K562 (cell line): ENCODE measurements at regions not wholly inside any gene's neighbourhood (a gene's known extent, or its start where the extent isn't known, plus 50 kb on each side); places are given as distances from the start of the nearest gene placed in this dataset.
A peak's percentile ranks its signal among the peaks of the same experiment; 100 is the strongest.

Experiments used
- ATAC-seq: fragments of 200-7000 bp; cut with Tn5 transposase; 3 replicates; pipeline ENCODE4 v1.9.1; 2020; ENCODE audit warnings: moderate library complexity
- BruUV-seq: library from RNA; stranded (reverse); fragments of 400-500 nt; replicated peaks from 2 replicates; lab custom pipeline; 2021; lab: Mats Ljungman, UMichigan
- CTCF ChIA-PET: fragments of 300-600 bp; formaldehyde crosslinking; extraction: SDS; loops from one replicate; lab custom pipeline; 2021; ENCODE audit warnings: low intra/inter-chr PET ratio; lab: Yijun Ruan, JAX
- POLR2A ChIA-PET: fragments of 300-600, 350-650 bp; sonication (Branson Sonifier 250); formaldehyde crosslinking; extraction: SDS; loops from one replicate; lab custom pipeline; 2021; ENCODE audit warnings: antibody characterized with exemption, inconsistent platforms; lab: Yijun Ruan, JAX
- DNase-seq, 4 experiments: peaks; one replicate each; pipeline versions ENCODE4 v3.0.0 to v3.0.0-alpha.2; 2011 to 2018; ENCODE audit warnings: low spot score in 3 of 4, mixed read lengths in 3 of 4; ENCODE audit errors: extremely low read depth in 1 of 4
- FAIRE-seq: peaks from 2 replicates; lab custom pipeline; 2011; peaks lifted over from hg19 to GRCh38; lab: Jason Lieb, UNC
- H2AFZ ChIP-seq: 2 replicates; pipeline ENCODE4 v1.6.0; 2011; ENCODE audit warnings: low read depth, low read length, control low read depth, inconsistent platforms
- H3K27ac ChIP-seq: fragments of 200-600 bp; 3 replicates; pipeline ENCODE4 v1.8.0; 2011; ENCODE audit warnings: low read depth, mild to moderate bottlenecking, control low read depth, inconsistent platforms, low read length, moderate library complexity, mixed read lengths; ENCODE audit errors: extremely low read depth
- H3K27me3 ChIP-seq, 2 experiments: fragments of 300-600 bp in 1 of 2; 2 replicates in 1 of 2; 3 replicates in 1 of 2; pipeline versions ENCODE4 v1.6.0 to v1.8.0; 2011; ENCODE audit warnings: inconsistent platforms in 2 of 2, low read length in 2 of 2, mild to moderate bottlenecking in 1 of 2, mixed read lengths in 1 of 2, moderate library complexity in 1 of 2; ENCODE audit not compliant: control insufficient read depth in 2 of 2, insufficient read depth in 2 of 2
- H3K36me3 ChIP-seq: fragments of 300-600 bp; 3 replicates; pipeline ENCODE4 v1.8.0; 2011; ENCODE audit warnings: mild to moderate bottlenecking, low read length, inconsistent platforms; ENCODE audit not compliant: control insufficient read depth, insufficient read depth
- H3K4me1 ChIP-seq, 2 experiments: fragments of 200-600 bp in 1 of 2; replicated peaks in 1 of 2; 2 replicates in 1 of 2; 3 replicates in 1 of 2; pipeline versions ENCODE4 v1.5.1 to v1.8.0; 2011; ENCODE audit warnings: inconsistent platforms in 2 of 2, low read length in 2 of 2, mild to moderate bottlenecking in 1 of 2, mixed read lengths in 1 of 2, moderate library complexity in 1 of 2; ENCODE audit not compliant: control insufficient read depth in 2 of 2, insufficient read depth in 2 of 2
- H3K4me2 ChIP-seq: 2 replicates; pipeline ENCODE4 v1.6.1; 2011; ENCODE audit warnings: low read length, control low read depth, inconsistent platforms, mixed read lengths; ENCODE audit not compliant: insufficient read depth
- H3K4me3 ChIP-seq: fragments of 200-600 bp; sonication (generic), shearing (Covaris generic); 2 replicates; pipeline ENCODE4 v1.5.1; 2016; ENCODE audit warnings: control low read depth, inconsistent platforms
- H3K79me2 ChIP-seq: fragments of 200-600 bp; 3 replicates; pipeline ENCODE4 v1.8.0; 2011; ENCODE audit warnings: low read length, inconsistent platforms; ENCODE audit not compliant: control insufficient read depth, insufficient read depth
- H3K9ac ChIP-seq, 2 experiments: 2 replicates each; pipeline versions ENCODE4 v1.6.0 to v1.6.1; 2011; ENCODE audit warnings: low read depth in 2 of 2, low read length in 2 of 2, control low read depth in 1 of 2, inconsistent platforms in 1 of 2, mild to moderate bottlenecking in 1 of 2, mixed read lengths in 1 of 2; ENCODE audit not compliant: insufficient read depth in 1 of 2
- H3K9me1 ChIP-seq: one replicate; pipeline ENCODE4 v1.6.0; 2011; ENCODE audit warnings: inconsistent platforms, mild to moderate bottlenecking, low read length, moderate library complexity; ENCODE audit not compliant: control insufficient read depth, insufficient read depth
- H3K9me3 ChIP-seq: replicated peaks from 2 replicates; pipeline ENCODE4 v1.5.1; 2011; ENCODE audit warnings: low read depth, low read length, inconsistent platforms; ENCODE audit not compliant: control insufficient read depth, insufficient read depth
- H4K20me1 ChIP-seq: replicated peaks from 2 replicates; pipeline ENCODE4 v1.6.1; 2011; ENCODE audit warnings: low read length, inconsistent platforms, mixed read lengths; ENCODE audit not compliant: control insufficient read depth, insufficient read depth
- EP400 ChIP-seq: fragments of 450-650 bp; IDR thresholded peaks from 2 replicates; pipeline ENCODE4 v1.6.1; 2017; ENCODE audit warnings: antibody characterized with exemption, mild to moderate bottlenecking, moderate library complexity
- ZBTB11 ChIP-seq, 3 experiments: fragments of 200-800 bp in 1 of 3; fragments of 250-450 bp in 1 of 3; fragments of 450-650 bp in 1 of 3; sonication (Bioruptor Pico) in 1 of 3; sonication (Bioruptor generic) in 1 of 3; formaldehyde crosslinking in 1 of 3; IDR thresholded peaks; 2 replicates each; pipeline versions ENCODE4 v1.6.1 to v1.8.0; 2016 to 2022; ENCODE audit warnings: mild to moderate bottlenecking in 2 of 3, missing genetic modification characterization in 2 of 3, missing compliant biosample characterization in 1 of 3, moderate library complexity in 1 of 3
- WGBS: fragments of 100-300 bp; shearing (Covaris generic); methylation state at CpG from one replicate; pipeline ENCODE4 v1.1.6; 2016; ENCODE audit warnings: low coverage, mixed read lengths; ENCODE audit not compliant: insufficient coverage; ENCODE audit errors: missing lambda C conversion rate; 5-methylcytosine and 5-hydroxymethylcytosine counted together
- in situ Hi-C: fragments of 300-500 bp; cut with MboI; formaldehyde crosslinking; loops from 4 replicates; pipeline ENCODE4 v1.15.0; 2018; ENCODE audit warnings: inconsistent platforms, mixed read lengths
- intact Hi-C: fragments of 100-400 bp; cut with micrococcal nuclease; formaldehyde crosslinking; loops from 2 replicates; pipeline ENCODE4 v1.14.2; 2022

GRCh38 chr1:106651028-106651762 lies 405.3 kb upstream of the PRMT6 start:
- WGBS: 2% methylated on average over 4 of the region's 4 CpGs
- Histone ChIP-seq H3K79me2 (no peaks in the 10 kb centered on the region), H3K9ac (no peak overlapping the region), H3K4me3 (no peak overlapping the region), H3K9me1 (no peaks in the 10 kb centered on the region), H2AFZ (no peak overlapping the region), H3K4me1 (no peaks in the 10 kb centered on the region), H3K4me2 (no peak overlapping the region), H3K9me3 (no peaks in the 10 kb centered on the region), H3K36me3 (no peaks in the 10 kb centered on the region), H4K20me1 (no peaks in the 10 kb centered on the region), H3K27ac (no peak overlapping the region), H3K27me3 (no peaks in the 10 kb centered on the region)
- FAIRE-seq (no peak), ATAC-seq (no peak), DNase-seq (no peak)
- POLR2A ChIA-PET: no interaction called here
- no TSS peak for BruUV-seq
- in situ Hi-C loops (no loop called here), intact Hi-C loops (no loop called here)
- TF ChIP-seq ZBTB11 (CRISPR knock-in tag; IDR thresholded peaks at IDR 0.05): peak in 1 of 3 experiments; percentile 38; a peak in 1 of 6 replicates
- TF ChIP-seq EP400: no peak
- CTCF ChIA-PET: no interaction called here
